ENCODE measurements at regions not wholly inside any gene's neighbourhood (a gene's known extent, or its start where the extent isn't known, plus 50 kb on each side); places are given as distances from the start of the nearest gene placed in this dataset.
A peak's percentile ranks its signal among the peaks of the same experiment; 100 is the strongest.

- no peak for ATAC-seq
- TF ChIP-seq, protein P1, sequence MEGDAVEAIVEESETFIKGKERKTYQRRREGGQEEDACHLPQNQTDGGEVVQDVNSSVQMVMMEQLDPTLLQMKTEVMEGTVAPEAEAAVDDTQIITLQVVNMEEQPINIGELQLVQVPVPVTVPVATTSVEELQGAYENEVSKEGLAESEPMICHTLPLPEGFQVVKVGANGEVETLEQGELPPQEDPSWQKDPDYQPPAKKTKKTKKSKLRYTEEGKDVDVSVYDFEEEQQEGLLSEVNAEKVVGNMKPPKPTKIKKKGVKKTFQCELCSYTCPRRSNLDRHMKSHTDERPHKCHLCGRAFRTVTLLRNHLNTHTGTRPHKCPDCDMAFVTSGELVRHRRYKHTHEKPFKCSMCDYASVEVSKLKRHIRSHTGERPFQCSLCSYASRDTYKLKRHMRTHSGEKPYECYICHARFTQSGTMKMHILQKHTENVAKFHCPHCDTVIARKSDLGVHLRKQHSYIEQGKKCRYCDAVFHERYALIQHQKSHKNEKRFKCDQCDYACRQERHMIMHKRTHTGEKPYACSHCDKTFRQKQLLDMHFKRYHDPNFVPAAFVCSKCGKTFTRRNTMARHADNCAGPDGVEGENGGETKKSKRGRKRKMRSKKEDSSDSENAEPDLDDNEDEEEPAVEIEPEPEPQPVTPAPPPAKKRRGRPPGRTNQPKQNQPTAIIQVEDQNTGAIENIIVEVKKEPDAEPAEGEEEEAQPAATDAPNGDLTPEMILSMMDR (IDR thresholded peaks at IDR 0.05), result no peak
- TF ChIP-seq POLR2A (IDR thresholded peaks at IDR 0.05), result no peak
- Histone ChIP-seq H3K27me3 (no peaks in the 10 kb centered on the region), H3K4me1 (no peaks in the 10 kb centered on the region), H3K4me3 (no peak overlapping the region), H3K9me3 (no peaks in the 10 kb centered on the region), H3K36me3 (replicated peaks in 1 of 2; ENCODE audit: insufficient read depth in 1 of 2, low read depth in 2 of 2) (no peaks in the 10 kb centered on the region), H3K27ac (no peak overlapping the region)
- 73 to 84% methylated on average over 2 of the region's 2 CpGs for WGBS, 2 donors
- intact Hi-C loops (cut with DNase I), result loop anchor here (10.0 kb wide), 1 partner anchor 1467 kb away; no protein-coding TSS in a partner anchor
- DNase-seq, result no peak
These were observed 376.5 kb downstream of the KLF12 start for GRCh38 chr13:73757481-73758233.

DNA sequence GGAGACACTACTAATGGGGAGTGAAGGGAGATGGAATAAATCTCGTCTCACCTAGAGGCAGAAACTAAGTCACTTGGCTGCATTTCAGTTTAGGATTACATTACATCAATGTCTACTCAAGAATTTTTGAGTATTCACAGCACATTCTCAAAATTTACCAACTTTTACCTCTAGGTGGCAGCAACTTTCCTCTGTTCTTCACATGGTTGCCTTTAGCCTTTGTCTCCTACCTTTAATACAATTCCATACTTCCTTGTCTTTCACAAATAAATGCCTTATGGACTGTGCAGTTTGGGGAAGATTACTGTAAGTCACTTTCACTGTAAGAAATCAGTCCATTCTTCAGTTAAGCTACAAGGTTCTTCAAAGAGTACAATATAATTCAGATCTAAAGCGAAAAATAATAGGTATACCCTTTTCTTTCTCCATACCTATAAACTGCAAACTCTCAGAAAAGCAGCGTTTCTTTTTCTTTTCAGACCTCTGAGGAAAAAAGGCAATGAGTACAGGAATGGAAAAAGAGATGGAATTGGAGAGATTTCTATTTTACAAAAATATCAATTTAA, 379.4 kb downstream of the KLF12 start:
- H3K9me3 ChIP-seq, result no peaks in the 10 kb centered on the region
- DNase-seq (peak in 3 of 4 donors; percentile 9 to 52 (median 34)), ATAC-seq (peak; percentile 64)
- 50 to 54% methylated on average over 3 of the region's 3 CpGs for whole genome bisulfite sequencing, 2 donors
- no peaks in the 10 kb centered on the region for H3K27me3 ChIP-seq
- no peak for TF ChIP-seq POLR2A (IDR thresholded peaks at IDR 0.05)
- TF ChIP-seq, protein P1 (IDR thresholded peaks at IDR 0.05), result peak; percentile 30 to 75 (median 59)
- H3K27ac ChIP-seq, result no peak overlapping the region
- no peaks in the 10 kb centered on the region for H3K4me1 ChIP-seq
- no peak overlapping the region for H3K4me3 ChIP-seq
- intact Hi-C loops (cut with DNase I), result loop anchor here (10.0 kb wide), 1 partner anchor 1470 kb away; no protein-coding TSS in a partner anchor
- no peaks in the 10 kb centered on the region for H3K36me3 ChIP-seq (replicated peaks in 1 of 2; ENCODE audit: insufficient read depth in 1 of 2, low read depth in 2 of 2)

DNA sequence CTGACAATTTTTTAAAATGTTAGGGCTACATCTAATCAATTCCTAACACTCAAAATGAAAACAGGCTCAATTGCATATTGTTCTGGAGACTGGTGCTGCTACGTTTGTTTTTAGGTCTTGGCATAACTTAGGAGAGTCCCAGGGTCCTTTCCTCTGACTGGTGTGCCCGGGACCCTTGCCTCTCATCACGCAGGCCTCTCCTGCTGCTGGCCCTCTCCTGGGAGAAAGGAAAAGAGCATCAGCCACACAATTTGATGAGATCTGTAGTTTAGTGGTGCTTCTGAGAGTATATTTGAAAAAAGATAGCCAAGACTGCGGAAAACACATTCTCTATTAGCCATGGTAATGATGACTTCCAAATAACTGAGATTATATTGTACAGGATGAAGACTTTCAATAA, 380.0 kb downstream of the KLF12 start:
- ATAC-seq (no peak), DNase-seq (no peak)
- 28 to 36% methylated on average over 4 of the region's 4 CpGs for WGBS, 2 donors
- TF ChIP-seq POLR2A (IDR thresholded peaks at IDR 0.05), result no peak
- TF ChIP-seq, protein P1 (IDR thresholded peaks at IDR 0.05), result no peak
- Histone ChIP-seq H3K27me3 (no peaks in the 10 kb centered on the region), H3K27ac (no peak overlapping the region), H3K4me3 (no peak overlapping the region), H3K9me3 (no peaks in the 10 kb centered on the region), H3K36me3 (replicated peaks in 1 of 2; ENCODE audit: insufficient read depth in 1 of 2, low read depth in 2 of 2) (no peaks in the 10 kb centered on the region), H3K4me1 (no peaks in the 10 kb centered on the region)
- intact Hi-C loops (cut with DNase I), result loop anchor here (10.0 kb wide), 1 partner anchor 1471 kb away; no protein-coding TSS in a partner anchor

- WGBS, 2 donors, result 43 to 59% methylated on average over 3 of the region's 3 CpGs
- H3K4me1 ChIP-seq, result no peaks in the 10 kb centered on the region
- ATAC-seq, result no peak
- H3K9me3 ChIP-seq, result no peaks in the 10 kb centered on the region
- no peaks in the 10 kb centered on the region for H3K27me3 ChIP-seq
- H3K4me3 ChIP-seq, result no peak overlapping the region
- no peak overlapping the region for H3K27ac ChIP-seq
- H3K36me3 ChIP-seq (replicated peaks in 1 of 2; ENCODE audit: insufficient read depth in 1 of 2, low read depth in 2 of 2), result no peaks in the 10 kb centered on the region
- intact Hi-C loops (cut with DNase I), result loop anchor here (10.0 kb wide), 1 partner anchor 1474 kb away; no protein-coding TSS in a partner anchor
- TF ChIP-seq, protein P1 (IDR thresholded peaks at IDR 0.05), result no peak
- TF ChIP-seq POLR2A (IDR thresholded peaks at IDR 0.05), result no peak
- no peak for DNase-seq
These were observed 382.9 kb downstream of the KLF12 start for GRCh38 chr13:73751290-73751689.

Measured in body of pancreas (tissue), 4 donors.